ENCODE measurements at regions not wholly inside any gene's neighbourhood (a gene's known extent, or its start where the extent isn't known, plus 50 kb on each side); places are given as distances from the start of the nearest gene placed in this dataset.

GRCh38 chr13:84497613-84498012 lies 615.3 kb upstream of the SLITRK1 start:
- no peak for DNase-seq
- Histone ChIP-seq H3K4me1 (no peaks in the 10 kb centered on the region), H3K9me3 (no peaks in the 10 kb centered on the region), H3K4me3 (ENCODE audit: low read depth, low read length) (no peak overlapping the region), H3K27me3 (no peaks in the 10 kb centered on the region), H3K36me3 (no peaks in the 10 kb centered on the region)
- TF ChIP-seq, protein P1, sequence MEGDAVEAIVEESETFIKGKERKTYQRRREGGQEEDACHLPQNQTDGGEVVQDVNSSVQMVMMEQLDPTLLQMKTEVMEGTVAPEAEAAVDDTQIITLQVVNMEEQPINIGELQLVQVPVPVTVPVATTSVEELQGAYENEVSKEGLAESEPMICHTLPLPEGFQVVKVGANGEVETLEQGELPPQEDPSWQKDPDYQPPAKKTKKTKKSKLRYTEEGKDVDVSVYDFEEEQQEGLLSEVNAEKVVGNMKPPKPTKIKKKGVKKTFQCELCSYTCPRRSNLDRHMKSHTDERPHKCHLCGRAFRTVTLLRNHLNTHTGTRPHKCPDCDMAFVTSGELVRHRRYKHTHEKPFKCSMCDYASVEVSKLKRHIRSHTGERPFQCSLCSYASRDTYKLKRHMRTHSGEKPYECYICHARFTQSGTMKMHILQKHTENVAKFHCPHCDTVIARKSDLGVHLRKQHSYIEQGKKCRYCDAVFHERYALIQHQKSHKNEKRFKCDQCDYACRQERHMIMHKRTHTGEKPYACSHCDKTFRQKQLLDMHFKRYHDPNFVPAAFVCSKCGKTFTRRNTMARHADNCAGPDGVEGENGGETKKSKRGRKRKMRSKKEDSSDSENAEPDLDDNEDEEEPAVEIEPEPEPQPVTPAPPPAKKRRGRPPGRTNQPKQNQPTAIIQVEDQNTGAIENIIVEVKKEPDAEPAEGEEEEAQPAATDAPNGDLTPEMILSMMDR (IDR thresholded peaks at IDR 0.05; ENCODE audit: low read depth, low read length), result no peak

GRCh38 chr13:84491952-84492351 lies 609.7 kb upstream of the SLITRK1 start:
- no peaks in the 10 kb centered on the region for H3K4me1 ChIP-seq
- no peaks in the 10 kb centered on the region for H3K9me3 ChIP-seq
- TF ChIP-seq, protein P1 (IDR thresholded peaks at IDR 0.05; ENCODE audit: low read depth, low read length), result no peak
- DNase-seq, result no peak
- H3K4me3 ChIP-seq (ENCODE audit: low read depth, low read length), result no peak overlapping the region
- H3K36me3 ChIP-seq, result no peaks in the 10 kb centered on the region
- H3K27me3 ChIP-seq, result no peaks in the 10 kb centered on the region

DNA sequence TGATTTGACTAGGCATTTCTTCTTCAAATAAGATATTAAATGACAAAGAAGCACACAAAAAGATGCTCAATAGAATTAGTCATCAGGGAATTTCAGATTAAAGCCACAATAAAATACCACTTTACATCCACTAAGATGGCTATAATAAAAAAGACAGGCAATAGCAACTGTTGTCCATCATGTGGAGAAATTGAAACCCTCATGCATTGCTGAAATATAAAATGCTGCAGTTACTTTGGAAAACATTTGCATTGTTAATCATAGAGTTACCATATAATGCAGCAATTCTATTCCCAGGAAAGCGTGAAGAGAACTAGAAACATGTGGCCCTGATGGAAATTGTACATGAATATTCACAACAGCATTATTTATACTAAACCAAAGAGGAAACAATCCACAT lies 605.5 kb upstream of the SLITRK1 start:
- no peaks in the 10 kb centered on the region for H3K27me3 ChIP-seq
- no peak overlapping the region for H3K4me3 ChIP-seq (ENCODE audit: low read depth, low read length)
- H3K9me3 ChIP-seq, result no peaks in the 10 kb centered on the region
- TF ChIP-seq, protein P1 (IDR thresholded peaks at IDR 0.05; ENCODE audit: low read depth, low read length), result no peak
- H3K4me1 ChIP-seq, result no peaks in the 10 kb centered on the region
- no peak for DNase-seq
- H3K36me3 ChIP-seq, result no peaks in the 10 kb centered on the region

DNA sequence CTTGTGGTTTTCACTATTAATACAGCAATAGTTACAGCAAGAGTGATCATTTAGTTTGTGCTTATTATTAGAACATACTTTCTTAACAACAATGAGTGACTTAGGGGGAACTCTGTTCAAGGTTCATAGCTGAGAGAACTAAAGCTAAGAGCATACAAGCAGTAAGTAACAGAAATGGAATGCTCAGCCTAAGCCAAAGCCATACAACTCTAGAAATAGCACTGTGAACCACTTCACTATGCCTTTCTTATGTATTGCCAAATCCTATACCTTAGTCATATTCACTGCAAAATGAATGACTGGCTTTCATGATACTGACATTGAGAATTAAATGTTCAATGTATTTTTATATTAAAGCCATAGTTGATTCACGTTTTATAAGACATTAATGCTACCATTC lies 599.7 kb upstream of the SLITRK1 start:
- TF ChIP-seq, protein P1 (IDR thresholded peaks at IDR 0.05; ENCODE audit: low read depth, low read length), result no peak
- H3K36me3 ChIP-seq, result no peaks in the 10 kb centered on the region
- H3K27me3 ChIP-seq, result no peaks in the 10 kb centered on the region
- DNase-seq, result no peak
- H3K4me1 ChIP-seq, result no peaks in the 10 kb centered on the region
- H3K9me3 ChIP-seq, result no peaks in the 10 kb centered on the region
- no peak overlapping the region for H3K4me3 ChIP-seq (ENCODE audit: low read depth, low read length)

DNA sequence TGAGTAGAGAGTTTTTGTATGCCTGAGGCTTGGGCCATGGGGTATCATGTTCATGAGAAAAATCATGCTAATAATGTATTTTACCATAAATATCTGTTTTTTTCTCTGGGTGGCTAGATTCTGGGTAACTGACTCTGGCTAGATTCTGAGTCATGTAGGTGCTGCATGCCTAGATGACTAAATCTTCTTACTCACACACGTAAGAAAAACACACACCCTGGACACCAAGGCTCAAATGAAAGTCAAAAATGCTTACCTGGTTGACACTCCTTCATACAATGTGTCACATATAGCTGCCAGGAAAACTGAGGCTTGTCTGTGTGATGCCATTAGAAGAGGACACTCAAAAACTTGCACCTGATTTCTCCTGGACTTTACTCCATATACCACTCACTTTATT lies 597.4 kb upstream of the SLITRK1 start:
- Histone ChIP-seq H3K4me1 (no peaks in the 10 kb centered on the region), H3K36me3 (no peaks in the 10 kb centered on the region), H3K9me3 (no peaks in the 10 kb centered on the region), H3K4me3 (ENCODE audit: low read depth, low read length) (no peak overlapping the region), H3K27me3 (no peaks in the 10 kb centered on the region)
- TF ChIP-seq, protein P1 (IDR thresholded peaks at IDR 0.05; ENCODE audit: low read depth, low read length), result no peak
- DNase-seq, result no peak

DNA sequence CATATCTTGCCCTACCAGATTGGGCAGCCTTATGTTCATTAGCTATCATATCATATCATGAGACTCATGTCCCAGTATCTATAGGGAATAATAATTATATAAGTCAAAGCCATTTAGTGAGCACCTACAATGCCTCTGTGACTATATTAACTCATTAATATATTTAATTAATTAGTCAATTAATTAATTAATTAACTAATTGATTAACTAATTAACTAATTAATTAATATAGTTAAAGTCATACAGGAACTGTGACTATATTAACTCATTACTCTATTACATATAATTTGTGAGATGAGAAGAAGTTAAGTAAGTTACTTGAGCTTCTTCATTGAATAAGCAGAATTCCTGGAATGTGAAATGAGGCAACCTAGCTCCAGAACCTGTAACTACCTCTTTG lies 588.3 kb upstream of the SLITRK1 start:
- no peak for DNase-seq
- no peaks in the 10 kb centered on the region for H3K27me3 ChIP-seq

More for the DNA sequence above, 588.3 kb upstream of the SLITRK1 start:
- TF ChIP-seq, protein P1 (IDR thresholded peaks at IDR 0.05; ENCODE audit: low read depth, low read length), result no peak
- no peaks in the 10 kb centered on the region for H3K36me3 ChIP-seq
- H3K4me1 ChIP-seq, result no peaks in the 10 kb centered on the region
- H3K4me3 ChIP-seq (ENCODE audit: low read depth, low read length), result no peak overlapping the region
- H3K9me3 ChIP-seq, result no peaks in the 10 kb centered on the region

Data from BE2C (cell line).